Right kidney (tissue), 1 donor: ENCODE measurements at regions not wholly inside any gene's neighbourhood (a gene's known extent, or its start where the extent isn't known, plus 50 kb on each side); places are given as distances from the start of the nearest gene placed in this dataset.
"Not testable (repeated sequence)": the region's sequence is repeated elsewhere in the genome, so short reads cannot be mapped to it uniquely, and the experiment has no call there.

Source experiments
- DNase-seq: peaks from one replicate; pipeline ENCODE4 v3.0.0-alpha.2; 2016

GRCh38 chrX:115840729-115841409 lies 279.9 kb downstream of the PLS3 start:
- DNase-seq, result not testable (repeated sequence)

- DNase-seq, result not testable (repeated sequence)
Measured at GRCh38 chrX:115850986-115851385, 290.0 kb downstream of the PLS3 start.

GRCh38 chrX:115853260-115853659 lies 292.3 kb downstream of the PLS3 start:
- not testable (repeated sequence) for DNase-seq

GRCh38 chrX:115881170-115881569 lies 289.4 kb upstream of the AGTR2 start:
- DNase-seq, result not testable (repeated sequence)

- not testable (repeated sequence) for DNase-seq
Measured at GRCh38 chrX:115884121-115884520, 286.4 kb upstream of the AGTR2 start.

GRCh38 chrX:115888041-115888440 lies 282.5 kb upstream of the AGTR2 start:
- DNase-seq, result not testable (repeated sequence)

GRCh38 chrX:115888519-115888918 lies 282.0 kb upstream of the AGTR2 start:
- not testable (repeated sequence) for DNase-seq

GRCh38 chrX:115889121-115889890 lies 281.2 kb upstream of the AGTR2 start:
- no peak for DNase-seq

GRCh38 chrX:115892056-115892708 lies 278.4 kb upstream of the AGTR2 start:
- no peak for DNase-seq

- DNase-seq, result no peak
Measured at GRCh38 chrX:115892787-115893671, 277.5 kb upstream of the AGTR2 start.

GRCh38 chrX:115894087-115894486 lies 276.5 kb upstream of the AGTR2 start:
- no peak for DNase-seq

GRCh38 chrX:115895678-115896329 lies 274.7 kb upstream of the AGTR2 start:
- no peak for DNase-seq

GRCh38 chrX:115896362-115896761 lies 274.2 kb upstream of the AGTR2 start:
- no peak for DNase-seq

- DNase-seq, result no peak
Measured at GRCh38 chrX:115897956-115898355, 272.6 kb upstream of the AGTR2 start.

- no peak for DNase-seq
Measured at GRCh38 chrX:115898382-115899001, 272.1 kb upstream of the AGTR2 start.

- DNase-seq, result no peak
Measured at GRCh38 chrX:115900425-115900824, 270.1 kb upstream of the AGTR2 start.

- no peak for DNase-seq
Measured at GRCh38 chrX:115901241-115901640, 269.3 kb upstream of the AGTR2 start.

- DNase-seq, result no peak
Measured at GRCh38 chrX:115902995-115903394, 267.5 kb upstream of the AGTR2 start.

- DNase-seq, result no peak
Measured at GRCh38 chrX:115906276-115906675, 264.3 kb upstream of the AGTR2 start.

GRCh38 chrX:115906881-115907280 lies 263.7 kb upstream of the AGTR2 start:
- no peak for DNase-seq

GRCh38 chrX:115909017-115909416 lies 261.5 kb upstream of the AGTR2 start:
- no peak for DNase-seq
